ENCODE measurements at regions not wholly inside any gene's neighbourhood (a gene's known extent, or its start where the extent isn't known, plus 50 kb on each side); places are given as distances from the start of the nearest gene placed in this dataset.
"Not testable (repeated sequence)": the region's sequence is repeated elsewhere in the genome, so short reads cannot be mapped to it uniquely, and the experiment has no call there.

DNA sequence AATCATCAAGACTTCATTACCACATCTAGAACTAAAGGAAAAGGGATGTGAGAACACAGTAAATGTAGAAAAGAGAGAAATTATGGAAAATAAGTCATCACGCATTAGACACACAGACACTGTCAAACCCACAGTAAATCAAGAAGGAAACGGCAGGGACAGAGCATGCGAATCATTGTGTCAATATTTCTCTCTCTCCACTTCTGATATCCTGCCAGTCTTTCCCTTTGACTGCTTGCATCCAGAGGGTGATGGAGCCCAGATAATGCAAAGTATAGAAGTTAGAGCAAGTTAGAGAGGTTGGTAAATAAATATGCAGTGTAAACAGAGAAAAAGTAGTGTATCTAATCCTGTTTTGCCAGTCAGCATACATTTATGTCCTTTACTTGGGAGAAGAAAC is 706.8 kb upstream of the ANO3 start:
- H3K9ac ChIP-seq (ENCODE audit: low read depth, low read length, poor library complexity) = no peak overlapping the region
- H2AFZ ChIP-seq (ENCODE audit: low read length) = no peak overlapping the region
- H2BK120ac ChIP-seq (ENCODE audit: low read depth, low read length) = no peak overlapping the region
- no peak overlapping the region for H4K91ac ChIP-seq (ENCODE audit: low read depth, low read length, poor library complexity)
- H3K4ac ChIP-seq (ENCODE audit: low read length) = no peak overlapping the region
- H3K18ac ChIP-seq (ENCODE audit: low read length) = no peak overlapping the region
- no peak overlapping the region for H4K8ac ChIP-seq (ENCODE audit: low read depth, low read length)
- no peak overlapping the region for H2BK15ac ChIP-seq (ENCODE audit: low read length)
- H2BK12ac ChIP-seq (ENCODE audit: low read length) = no peak overlapping the region
- peaks cover 0 to 2% of the 10 kb centered on the region in 2 donors for H3K9me3 ChIP-seq (replicated peaks in 1 of 2; ENCODE audit: control insufficient read depth in 2 of 2, insufficient read depth in 1 of 2, low read depth in 1 of 2, low read length in 2 of 2)
- no peak for DNase-seq (ENCODE audit: low spot score)
- no peak overlapping the region for H3K4me3 ChIP-seq (ENCODE audit: low read length in 2 of 2)
- no peak overlapping the region for H3K4me2 ChIP-seq (ENCODE audit: insufficient read depth, low read length, poor library complexity, severe bottlenecking)
- no peaks in the 10 kb centered on the region for H3K79me1 ChIP-seq (ENCODE audit: low read depth, low read length)
- no peaks in the 10 kb centered on the region for H3K4me1 ChIP-seq (ENCODE audit: control insufficient read depth in 2 of 2, insufficient read depth in 1 of 2, low read depth in 1 of 2, low read length in 2 of 2)
- no peak overlapping the region for H3K27ac ChIP-seq (replicated peaks; ENCODE audit: low read length)
- H2AK5ac ChIP-seq (ENCODE audit: low read depth, low read length) = no peak overlapping the region
- H3K36me3 ChIP-seq (replicated peaks in 1 of 2; ENCODE audit: control insufficient read depth in 2 of 2, insufficient read depth in 2 of 2, low read length in 2 of 2) = no peaks in the 10 kb centered on the region
- H3K27me3 ChIP-seq (ENCODE audit: control insufficient read depth in 3 of 3, insufficient read depth in 3 of 3, low read depth in 1 of 3, low read length in 3 of 3) = no peaks in the 10 kb centered on the region
- H2BK5ac ChIP-seq (ENCODE audit: low read length) = no peak overlapping the region
- no peak overlapping the region for H3K23ac ChIP-seq (ENCODE audit: low read depth, low read length, poor library complexity)
- H3K14ac ChIP-seq (ENCODE audit: low read length) = no peak overlapping the region
- no CpG with 5 or more reads among the region's 3 CpGs for WGBS, 2 donors (ENCODE audit: extremely low coverage in 2 of 2, insufficient read length in 2 of 2, insufficient replicate concordance in 1 of 2)

- Histone ChIP-seq H2AFZ (ENCODE audit: low read length) (peak overlapping the region; percentile 45), H3K79me1 (ENCODE audit: low read depth, low read length) (no peaks in the 10 kb centered on the region), H3K9ac (ENCODE audit: low read depth, low read length, poor library complexity) (no peak overlapping the region), H4K91ac (ENCODE audit: low read depth, low read length, poor library complexity) (no peak overlapping the region), H3K27ac (replicated peaks; ENCODE audit: low read length) (no peak overlapping the region), H3K4me3 (ENCODE audit: low read length in 2 of 2) (no peak overlapping the region), H3K4me2 (ENCODE audit: insufficient read depth, low read length, poor library complexity, severe bottlenecking) (no peak overlapping the region), H3K14ac (ENCODE audit: low read length) (no peak overlapping the region), H3K27me3 (ENCODE audit: control insufficient read depth in 3 of 3, insufficient read depth in 3 of 3, low read depth in 1 of 3, low read length in 3 of 3) (no peaks in the 10 kb centered on the region), H3K9me3 (replicated peaks in 1 of 2; ENCODE audit: control insufficient read depth in 2 of 2, insufficient read depth in 1 of 2, low read depth in 1 of 2, low read length in 2 of 2) (peaks cover 0 to 2% of the 10 kb centered on the region in 2 donors), H3K4ac (ENCODE audit: low read length) (no peak overlapping the region), H3K23ac (ENCODE audit: low read depth, low read length, poor library complexity) (no peak overlapping the region), H2BK120ac (ENCODE audit: low read depth, low read length) (no peak overlapping the region), H4K8ac (ENCODE audit: low read depth, low read length) (no peak overlapping the region), H3K18ac (ENCODE audit: low read length) (no peak overlapping the region), H3K36me3 (replicated peaks in 1 of 2; ENCODE audit: control insufficient read depth in 2 of 2, insufficient read depth in 2 of 2, low read length in 2 of 2) (no peaks in the 10 kb centered on the region), H2BK12ac (ENCODE audit: low read length) (no peak overlapping the region), H2BK5ac (ENCODE audit: low read length) (no peak overlapping the region), H2AK5ac (ENCODE audit: low read depth, low read length) (no peak overlapping the region), H2BK15ac (ENCODE audit: low read length) (no peak overlapping the region), H3K4me1 (ENCODE audit: control insufficient read depth in 2 of 2, insufficient read depth in 1 of 2, low read depth in 1 of 2, low read length in 2 of 2) (no peaks in the 10 kb centered on the region)
- DNase-seq (ENCODE audit: low spot score) = no peak
- WGBS, 2 donors (ENCODE audit: extremely low coverage in 2 of 2, insufficient read length in 2 of 2, insufficient replicate concordance in 1 of 2) = no CpG with 5 or more reads among the region's 5 CpGs
Observed at GRCh38 chr11:25628030-25628429, 703.9 kb upstream of the ANO3 start.

DNA sequence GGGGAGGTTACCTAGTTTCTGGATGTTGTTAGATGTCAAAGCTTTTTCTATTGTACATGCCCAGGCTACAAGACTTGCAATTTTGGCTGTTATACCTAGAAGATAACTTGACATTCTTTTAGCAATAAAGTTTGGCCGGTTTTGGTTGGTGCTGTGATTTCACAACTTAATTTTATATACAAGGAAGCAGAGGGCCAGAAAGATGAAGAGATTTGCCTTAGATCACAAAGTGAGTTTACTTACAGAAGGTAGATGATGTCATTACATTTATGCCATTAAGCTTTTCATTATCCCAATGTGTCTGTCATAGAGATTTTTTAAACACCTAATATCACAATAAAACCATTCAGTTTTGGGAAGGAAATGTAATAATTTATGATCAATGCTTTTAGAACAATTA is 698.7 kb upstream of the ANO3 start:
- Histone ChIP-seq H2AFZ (ENCODE audit: low read length) (no peak overlapping the region), H2AK5ac (ENCODE audit: low read depth, low read length) (no peak overlapping the region), H4K8ac (ENCODE audit: low read depth, low read length) (no peak overlapping the region), H3K9ac (ENCODE audit: low read depth, low read length, poor library complexity) (no peak overlapping the region), H3K4me3 (ENCODE audit: low read length in 2 of 2) (no peak overlapping the region), H3K4me1 (ENCODE audit: control insufficient read depth in 2 of 2, insufficient read depth in 1 of 2, low read depth in 1 of 2, low read length in 2 of 2) (no peaks in the 10 kb centered on the region), H3K27me3 (ENCODE audit: control insufficient read depth in 3 of 3, insufficient read depth in 3 of 3, low read depth in 1 of 3, low read length in 3 of 3) (no peaks in the 10 kb centered on the region), H2BK120ac (ENCODE audit: low read depth, low read length) (no peak overlapping the region), H2BK5ac (ENCODE audit: low read length) (no peak overlapping the region), H2BK12ac (ENCODE audit: low read length) (no peak overlapping the region), H3K4me2 (ENCODE audit: insufficient read depth, low read length, poor library complexity, severe bottlenecking) (no peak overlapping the region), H3K23ac (ENCODE audit: low read depth, low read length, poor library complexity) (no peak overlapping the region), H3K36me3 (replicated peaks in 1 of 2; ENCODE audit: control insufficient read depth in 2 of 2, insufficient read depth in 2 of 2, low read length in 2 of 2) (no peaks in the 10 kb centered on the region), H3K14ac (ENCODE audit: low read length) (no peak overlapping the region), H3K9me3 (replicated peaks in 1 of 2; ENCODE audit: control insufficient read depth in 2 of 2, insufficient read depth in 1 of 2, low read depth in 1 of 2, low read length in 2 of 2) (no peaks in the 10 kb centered on the region), H3K18ac (ENCODE audit: low read length) (no peak overlapping the region), H3K79me1 (ENCODE audit: low read depth, low read length) (no peaks in the 10 kb centered on the region), H3K27ac (replicated peaks; ENCODE audit: low read length) (no peak overlapping the region), H4K91ac (ENCODE audit: low read depth, low read length, poor library complexity) (no peak overlapping the region), H2BK15ac (ENCODE audit: low read length) (no peak overlapping the region), H3K4ac (ENCODE audit: low read length) (no peak overlapping the region)
- WGBS, 2 donors (ENCODE audit: extremely low coverage in 2 of 2, insufficient read length in 2 of 2, insufficient replicate concordance in 1 of 2) = no CpG with 5 or more reads among the region's 1 CpG
- no peak for DNase-seq (ENCODE audit: low spot score)

GRCh38 chr11:25649220-25649619 is 682.7 kb upstream of the ANO3 start:
- not testable (repeated sequence) for H3K23ac ChIP-seq (ENCODE audit: low read depth, low read length, poor library complexity); H3K4me1 ChIP-seq (ENCODE audit: control insufficient read depth in 2 of 2, insufficient read depth in 1 of 2, low read depth in 1 of 2, low read length in 2 of 2); H2BK15ac ChIP-seq (ENCODE audit: low read length); H2BK5ac ChIP-seq (ENCODE audit: low read length); H3K18ac ChIP-seq (ENCODE audit: low read length); H3K4me2 ChIP-seq (ENCODE audit: insufficient read depth, low read length, poor library complexity, severe bottlenecking); H3K36me3 ChIP-seq (replicated peaks in 1 of 2; ENCODE audit: control insufficient read depth in 2 of 2, insufficient read depth in 2 of 2, low read length in 2 of 2); H3K4ac ChIP-seq (ENCODE audit: low read length); H2BK12ac ChIP-seq (ENCODE audit: low read length); H3K27me3 ChIP-seq (ENCODE audit: control insufficient read depth in 3 of 3, insufficient read depth in 3 of 3, low read depth in 1 of 3, low read length in 3 of 3); H4K91ac ChIP-seq (ENCODE audit: low read depth, low read length, poor library complexity); H3K4me3 ChIP-seq (ENCODE audit: low read length in 2 of 2); H3K9me3 ChIP-seq (replicated peaks in 1 of 2; ENCODE audit: control insufficient read depth in 2 of 2, insufficient read depth in 1 of 2, low read depth in 1 of 2, low read length in 2 of 2); H2BK120ac ChIP-seq (ENCODE audit: low read depth, low read length); H3K14ac ChIP-seq (ENCODE audit: low read length); H3K27ac ChIP-seq (replicated peaks; ENCODE audit: low read length); H3K9ac ChIP-seq (ENCODE audit: low read depth, low read length, poor library complexity); H4K8ac ChIP-seq (ENCODE audit: low read depth, low read length); DNase-seq (ENCODE audit: low spot score); H2AFZ ChIP-seq (ENCODE audit: low read length); H3K79me1 ChIP-seq (ENCODE audit: low read depth, low read length); H2AK5ac ChIP-seq (ENCODE audit: low read depth, low read length)
- no CpG with 5 or more reads among the region's 12 CpGs for WGBS, 2 donors (ENCODE audit: extremely low coverage in 2 of 2, insufficient read length in 2 of 2, insufficient replicate concordance in 1 of 2)

All from neuronal stem cell (in vitro differentiated cells).